ENCODE measurements at regions not wholly inside any gene's neighbourhood (a gene's known extent, or its start where the extent isn't known, plus 50 kb on each side); places are given as distances from the start of the nearest gene placed in this dataset.

DNA sequence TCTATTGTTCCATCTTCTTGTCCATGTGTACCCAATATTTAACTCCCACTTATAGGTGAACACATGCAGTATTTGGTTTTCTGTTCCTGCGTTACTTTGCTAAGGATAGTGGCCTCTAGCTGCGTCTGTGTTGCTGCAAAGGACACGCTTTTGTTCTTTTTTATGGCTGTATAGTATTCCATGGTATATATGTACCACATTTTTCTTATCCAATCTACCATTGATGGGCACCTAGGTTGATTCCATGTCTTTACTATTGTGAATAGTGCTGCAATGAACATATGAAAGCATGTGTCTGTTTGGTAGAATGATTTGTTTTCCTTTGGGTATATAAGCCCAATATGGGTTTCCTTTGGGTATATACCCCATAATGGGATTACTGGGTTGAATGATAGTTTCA lies 77.3 kb upstream of the MMADHC start:
- TF ChIP-seq YY1 (IDR thresholded peaks at IDR 0.05; ENCODE audit: extremely low read depth, insufficient replicate concordance, low read depth, low read length) (no peak), SIN3A (IDR thresholded peaks at IDR 0.05; ENCODE audit: low read depth) (no peak), EZH2 (IDR thresholded peaks at IDR 0.05) (no peak), POLR2A (IDR thresholded peaks at IDR 0.05; ENCODE audit: borderline replicate concordance, extremely low read depth, insufficient read depth, insufficient read length) (no peak)
- TF ChIP-seq, protein P1, sequence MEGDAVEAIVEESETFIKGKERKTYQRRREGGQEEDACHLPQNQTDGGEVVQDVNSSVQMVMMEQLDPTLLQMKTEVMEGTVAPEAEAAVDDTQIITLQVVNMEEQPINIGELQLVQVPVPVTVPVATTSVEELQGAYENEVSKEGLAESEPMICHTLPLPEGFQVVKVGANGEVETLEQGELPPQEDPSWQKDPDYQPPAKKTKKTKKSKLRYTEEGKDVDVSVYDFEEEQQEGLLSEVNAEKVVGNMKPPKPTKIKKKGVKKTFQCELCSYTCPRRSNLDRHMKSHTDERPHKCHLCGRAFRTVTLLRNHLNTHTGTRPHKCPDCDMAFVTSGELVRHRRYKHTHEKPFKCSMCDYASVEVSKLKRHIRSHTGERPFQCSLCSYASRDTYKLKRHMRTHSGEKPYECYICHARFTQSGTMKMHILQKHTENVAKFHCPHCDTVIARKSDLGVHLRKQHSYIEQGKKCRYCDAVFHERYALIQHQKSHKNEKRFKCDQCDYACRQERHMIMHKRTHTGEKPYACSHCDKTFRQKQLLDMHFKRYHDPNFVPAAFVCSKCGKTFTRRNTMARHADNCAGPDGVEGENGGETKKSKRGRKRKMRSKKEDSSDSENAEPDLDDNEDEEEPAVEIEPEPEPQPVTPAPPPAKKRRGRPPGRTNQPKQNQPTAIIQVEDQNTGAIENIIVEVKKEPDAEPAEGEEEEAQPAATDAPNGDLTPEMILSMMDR (IDR thresholded peaks at IDR 0.05 in 2 of 3, conservative IDR thresholded peaks at IDR 0.05 in 1 of 3; ENCODE audit: borderline replicate concordance in 1 of 3, insufficient read depth in 1 of 3, low read depth in 2 of 3, low read length in 2 of 3), result no peak
